ENCODE measurements at regions not wholly inside any gene's neighbourhood (a gene's known extent, or its start where the extent isn't known, plus 50 kb on each side); places are given as distances from the start of the nearest gene placed in this dataset.

DNA sequence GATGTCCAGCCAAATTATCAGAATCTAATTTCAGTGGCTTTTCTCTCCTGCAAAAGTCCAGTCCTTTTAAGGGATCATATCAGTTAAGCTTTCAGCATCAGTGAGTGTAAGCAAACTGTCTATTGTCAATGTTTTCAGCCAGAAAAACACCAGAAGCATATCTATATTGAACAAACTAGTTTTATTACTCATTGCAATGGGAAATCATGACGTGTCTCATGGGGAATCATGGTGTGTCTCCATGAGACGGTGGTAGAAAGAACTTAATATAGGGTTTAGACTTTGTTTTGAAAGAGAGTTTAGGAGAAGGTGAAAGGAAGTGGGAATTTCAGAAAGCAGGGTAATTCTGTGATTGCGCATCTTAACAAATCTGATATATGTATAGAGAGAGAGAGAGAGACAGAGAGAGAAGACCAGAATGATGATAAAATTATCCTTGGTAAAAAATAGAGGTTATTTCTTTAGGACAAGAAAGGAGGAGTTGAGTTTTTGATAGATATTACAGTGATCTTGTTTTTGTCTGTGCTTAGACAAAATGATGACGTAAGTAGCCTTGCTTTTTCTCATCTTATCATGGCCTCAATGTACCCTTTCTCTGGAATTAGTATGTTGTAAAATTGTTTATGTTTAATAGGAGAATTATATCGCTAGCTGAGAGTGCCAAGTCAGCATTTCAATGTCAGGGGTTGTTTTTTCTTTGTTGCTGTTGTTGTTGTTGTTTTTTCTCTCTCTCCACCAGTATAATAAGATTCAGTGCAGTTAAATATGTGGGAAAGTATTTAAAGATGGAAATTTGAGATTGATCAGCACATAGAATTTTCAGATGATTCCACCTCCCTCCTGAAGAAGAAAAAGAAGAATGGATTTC lies 129.9 kb upstream of the OSTN start:
- TF ChIP-seq POLR2A (IDR thresholded peaks at IDR 0.05) (no peak), EP300 (IDR thresholded peaks at IDR 0.05) (no peak)
